ENCODE measurements at regions not wholly inside any gene's neighbourhood (a gene's known extent, or its start where the extent isn't known, plus 50 kb on each side); places are given as distances from the start of the nearest gene placed in this dataset.

- TF ChIP-seq CTCF (IDR thresholded peaks at IDR 0.05) (no peak), POLR2AphosphoS5 (IDR thresholded peaks at IDR 0.05) (no peak), POLR2A (IDR thresholded peaks at IDR 0.05) (no peak)
These were observed 143.6 kb upstream of the WNT4 start for GRCh38 chr1:22286491-22286890.
